ENCODE measurements at regions not wholly inside any gene's neighbourhood (a gene's known extent, or its start where the extent isn't known, plus 50 kb on each side); places are given as distances from the start of the nearest gene placed in this dataset.

DNA sequence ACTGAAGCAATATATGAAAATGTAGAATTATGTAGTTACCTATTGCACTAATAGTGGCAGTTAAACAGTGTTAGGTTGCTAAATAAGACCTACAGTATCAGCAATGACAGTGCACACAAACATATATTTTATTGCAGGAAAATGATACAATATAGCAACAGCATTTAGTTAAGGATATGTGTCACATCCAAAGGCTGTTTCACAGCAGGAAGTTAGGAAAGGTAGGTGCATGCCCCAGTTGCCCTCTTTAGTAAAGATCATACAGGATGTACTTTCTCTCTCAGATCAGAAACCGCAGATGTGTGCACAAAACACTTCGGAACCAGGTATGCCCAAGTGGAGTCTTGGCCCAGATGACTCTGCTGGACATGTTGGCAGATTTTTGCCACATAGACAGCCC is 444.1 kb downstream of the XIRP2 start:
- Histone ChIP-seq H3K79me2 (ENCODE audit: control insufficient read depth in 1 of 2, insufficient read depth in 2 of 2, low read length in 2 of 2) (peaks cover 7 to 95% of the 10 kb centered on the region in 2 experiments), H3K18ac (ENCODE audit: extremely low read depth, low read length) (no peak overlapping the region), H3K56ac (replicated peaks; ENCODE audit: insufficient read length, low read depth, low read length) (no peak overlapping the region), H4K20me1 (replicated peaks in 1 of 2; ENCODE audit: control insufficient read depth in 1 of 2, insufficient read depth in 2 of 2, low read length in 2 of 2) (peaks cover 0 to 8% of the 10 kb centered on the region in 2 experiments), H3K4ac (replicated peaks; ENCODE audit: insufficient read length, low read depth, low read length) (no peak overlapping the region), H3K4me1 (replicated peaks in 1 of 4; ENCODE audit: control insufficient read depth in 3 of 4, insufficient read depth in 4 of 4, low read length in 3 of 4) (peaks cover 13 to 34% (median 30%) of the 10 kb centered on the region in 4 experiments), H3K9ac (replicated peaks in 1 of 4; ENCODE audit: extremely low read depth in 1 of 4, low read depth in 3 of 4, low read length in 3 of 4) (no peak overlapping the region), H3K27ac (ENCODE audit: low read depth, low read length) (no peak overlapping the region), H3K23me2 (ENCODE audit: low read depth, low read length) (peaks cover 7% of the 10 kb centered on the region), H2BK5ac (ENCODE audit: low read depth, low read length) (peak overlapping the region; percentile 71; the same call in 1 of the 2 replicates), H3K27me3 (replicated peaks in 1 of 4; ENCODE audit: control insufficient read depth in 3 of 4, extremely low read depth in 1 of 4, insufficient read depth in 3 of 4, low read length in 3 of 4) (no peaks in the 10 kb centered on the region), H3K9me3 (ENCODE audit: insufficient read depth in 2 of 2, low read depth in 1 of 2, low read length in 1 of 2) (no peaks in the 10 kb centered on the region), H2AFZ (ENCODE audit: low read length) (no peak overlapping the region), H3K4me2 (ENCODE audit: insufficient read depth in 1 of 2, low read depth in 2 of 2, low read length in 2 of 2) (peak overlapping the region; percentile 19 to 66; a peak in 3 of 4 replicates), H3K36me3 (ENCODE audit: control insufficient read depth in 2 of 4, insufficient read depth in 4 of 4, low read length in 3 of 4) (no peaks in the 10 kb centered on the region), H2BK120ac (replicated peaks; ENCODE audit: low read depth, low read length) (no peak overlapping the region), H4K8ac (ENCODE audit: extremely low read depth, insufficient read depth, low read length) (no peak overlapping the region), H4K91ac (replicated peaks; ENCODE audit: insufficient read length, low read length) (peak overlapping the region; percentile 8), H3K79me1 (ENCODE audit: low read depth, low read length) (peaks cover 6% of the 10 kb centered on the region), H2BK12ac (ENCODE audit: low read depth, low read length) (peak overlapping the region; percentile 5; the same call in 1 of the 2 replicates), H2AK5ac (ENCODE audit: low read depth, low read length) (peak overlapping the region; percentile 5; the same call in 1 of the 2 replicates), H3K23ac (ENCODE audit: insufficient read length) (no peak overlapping the region), H3K14ac (ENCODE audit: insufficient read length) (no peak overlapping the region), H4K5ac (ENCODE audit: insufficient read length, low read depth, low read length) (no peak overlapping the region), H2BK15ac (ENCODE audit: low read length) (no peak overlapping the region), H3K4me3 (ENCODE audit: extremely low read depth in 1 of 4, insufficient read depth in 2 of 4, low read depth in 3 of 4, low read length in 4 of 4) (0 out of 8 replicates have a peak overlapping the region, but pooled peaks of 1 of the 4 experiments have one; percentile 14), H2BK20ac (ENCODE audit: low read length) (peak overlapping the region; percentile 93)
- 77% methylated on average over 2 of the region's 2 CpGs; no CpG with 5 or more reads in 1 of the 2 experiments for WGBS, 2 experiments (ENCODE audit: extremely low coverage in 1 of 2, insufficient coverage in 1 of 2, insufficient read length in 1 of 2, insufficient replicate concordance in 2 of 2, low coverage in 1 of 2, low lambda C conversion rate in 2 of 2, missing lambda C conversion rate in 1 of 2)
- TF ChIP-seq YY1 (IDR thresholded peaks at IDR 0.05; ENCODE audit: low read depth, low read length) (no peak), FOSL1 (IDR thresholded peaks at IDR 0.05; ENCODE audit: insufficient read depth, low read depth, low read length) (no peak), CTBP2 (IDR thresholded peaks at IDR 0.05; ENCODE audit: borderline replicate concordance, insufficient read depth, insufficient read length, low read length) (no peak), RBBP5 (IDR thresholded peaks at IDR 0.05; ENCODE audit: borderline replicate concordance, low read depth, low read length) (no peak), ASH2L (IDR thresholded peaks at IDR 0.05; ENCODE audit: low read length) (no peak), HDAC2 (IDR thresholded peaks at IDR 0.05; ENCODE audit: borderline replicate concordance in 1 of 2, low read depth in 2 of 2, low read length in 2 of 2) (no peak), BCL11A (IDR thresholded peaks at IDR 0.05; ENCODE audit: low read depth in 2 of 2, low read length in 2 of 2) (no peak)
- POLR2A ChIA-PET (ENCODE audit: partially characterized antibody), result interaction anchor here (0.9 to 1.5 kb wide), 4 partner anchors 19 to 38 kb away, joined by 3 to 6 read pairs (median 3); partner anchors contain the start of gene B3GALT1
- CTCF ChIA-PET (ENCODE audit: partially characterized antibody), result interaction anchor here (0.7 to 2.3 kb wide), 14 partner anchors 9 to 787 kb away, joined by 3 to 13 read pairs (median 4); partner anchors contain the start of gene B3GALT1
- DNase-seq (ENCODE audit: low read depth in 1 of 2, low spot score in 2 of 2), result no peak
- FAIRE-seq, result no peak
